MCF 10A (cell line): ENCODE measurements at regions not wholly inside any gene's neighbourhood (a gene's known extent, or its start where the extent isn't known, plus 50 kb on each side); places are given as distances from the start of the nearest gene placed in this dataset.

Experiments
- BruUV-seq: library from RNA; stranded (reverse); fragments of 400-500 nt; replicated peaks from 2 replicates; lab custom pipeline; 2021; lab: Mats Ljungman, UMichigan
- CTCF ChIA-PET: fragments of 300-600 bp; sonication (Branson Sonifier 250); formaldehyde crosslinking; extraction: SDS; loops from one replicate; lab custom pipeline; 2021; ENCODE audit warnings: antibody characterized with exemption, inconsistent platforms; lab: Yijun Ruan, JAX
- POLR2A ChIA-PET: fragments of 300-600, 350-650 bp; sonication (Branson Sonifier 250); formaldehyde crosslinking; extraction: SDS; loops from one replicate; lab custom pipeline; 2020; ENCODE audit warnings: antibody characterized with exemption, inconsistent platforms; lab: Yijun Ruan, JAX
- DNase-seq: peaks from one replicate; pipeline ENCODE4 v3.0.0-alpha.2; 2018; ENCODE audit not compliant: unreplicated experiment
- H3K27ac Mint-ChIP-seq: one replicate; pipeline ENCODE4 v1.8.0; 2022; ENCODE audit warnings: mild to moderate bottlenecking, low read depth, mixed read lengths; ENCODE audit not compliant: unreplicated experiment
- H3K27me3 Mint-ChIP-seq: one replicate; pipeline ENCODE4 v1.8.0; 2022; ENCODE audit warnings: mixed read lengths; ENCODE audit not compliant: insufficient read depth, unreplicated experiment
- H3K36me3 Mint-ChIP-seq: one replicate; pipeline ENCODE4 v1.8.0; 2022; ENCODE audit warnings: mild to moderate bottlenecking, moderate library complexity, mixed read lengths; ENCODE audit not compliant: insufficient read depth, unreplicated experiment
- H3K4me1 Mint-ChIP-seq: one replicate; pipeline ENCODE4 v1.8.0; 2022; ENCODE audit warnings: mixed read lengths; ENCODE audit not compliant: insufficient read depth, unreplicated experiment
- H3K4me3 Mint-ChIP-seq: one replicate; pipeline ENCODE4 v1.8.0; 2022; ENCODE audit warnings: mild to moderate bottlenecking, moderate library complexity, mixed read lengths; ENCODE audit not compliant: unreplicated experiment
- H3K9me3 Mint-ChIP-seq: one replicate; pipeline ENCODE4 v1.8.0; 2022; ENCODE audit warnings: mixed read lengths; ENCODE audit not compliant: unreplicated experiment
- intact Hi-C: fragments of 100-400 bp; cut with micrococcal nuclease; formaldehyde crosslinking; loops from 2 replicates; pipeline ENCODE4 v1.14.1; 2022
- TF ChIP-seq, protein P1 (sequence below): fragments of 200-600 bp; IDR thresholded peaks from one replicate; pipeline ENCODE4 v1.8.0; 2022; ENCODE audit warnings: antibody characterized with exemption, mild to moderate bottlenecking; ENCODE audit not compliant: unreplicated experiment

DNA sequence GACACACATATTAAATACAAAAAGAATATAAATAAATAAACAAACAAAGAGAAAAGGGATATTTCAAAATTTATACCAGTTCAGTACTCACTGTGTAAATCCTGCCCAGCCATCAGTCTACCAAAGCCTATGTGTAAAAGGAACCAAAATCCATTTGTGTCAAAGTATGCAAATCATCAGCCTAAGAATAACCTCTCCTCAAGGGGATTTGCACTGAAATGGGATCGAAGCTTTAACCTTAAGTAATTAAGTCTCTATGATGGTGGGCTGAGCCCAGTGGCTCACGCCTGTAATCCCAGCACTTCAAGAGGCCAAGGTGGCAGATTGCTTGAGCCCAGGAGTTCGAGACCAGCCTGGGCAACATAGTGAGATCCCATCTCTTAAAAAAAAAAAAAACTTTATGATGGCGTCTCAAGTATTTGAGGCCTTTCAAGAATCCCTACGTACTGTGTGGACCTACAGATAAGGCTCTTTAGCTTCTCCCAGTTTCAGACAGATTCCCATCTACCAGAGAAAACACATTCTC lies 57.8 kb upstream of the METAP2 start:
- no TSS peak for BruUV-seq
- no peak for DNase-seq
- Mint-ChIP-seq H3K9me3 (no peaks in the 10 kb centered on the region), H3K4me3 (no peak overlapping the region), H3K4me1 (no peaks in the 10 kb centered on the region), H3K36me3 (no peaks in the 10 kb centered on the region), H3K27ac (no peak overlapping the region), H3K27me3 (no peaks in the 10 kb centered on the region)
- CTCF ChIA-PET = interaction anchor here (0.7 kb wide), 1 partner anchor 568 kb away, joined by 4 read pairs; no protein-coding TSS in a partner anchor
- POLR2A ChIA-PET = interaction anchor here (0.8 to 2.0 kb wide), 2 partner anchors 19 to 26 kb away, joined by 3 to 5 read pairs; no protein-coding TSS in a partner anchor
- intact Hi-C loops = loop anchor here (10.0 kb wide), 1 partner anchor 1601 kb away; no protein-coding TSS in a partner anchor
- TF ChIP-seq, protein P1, sequence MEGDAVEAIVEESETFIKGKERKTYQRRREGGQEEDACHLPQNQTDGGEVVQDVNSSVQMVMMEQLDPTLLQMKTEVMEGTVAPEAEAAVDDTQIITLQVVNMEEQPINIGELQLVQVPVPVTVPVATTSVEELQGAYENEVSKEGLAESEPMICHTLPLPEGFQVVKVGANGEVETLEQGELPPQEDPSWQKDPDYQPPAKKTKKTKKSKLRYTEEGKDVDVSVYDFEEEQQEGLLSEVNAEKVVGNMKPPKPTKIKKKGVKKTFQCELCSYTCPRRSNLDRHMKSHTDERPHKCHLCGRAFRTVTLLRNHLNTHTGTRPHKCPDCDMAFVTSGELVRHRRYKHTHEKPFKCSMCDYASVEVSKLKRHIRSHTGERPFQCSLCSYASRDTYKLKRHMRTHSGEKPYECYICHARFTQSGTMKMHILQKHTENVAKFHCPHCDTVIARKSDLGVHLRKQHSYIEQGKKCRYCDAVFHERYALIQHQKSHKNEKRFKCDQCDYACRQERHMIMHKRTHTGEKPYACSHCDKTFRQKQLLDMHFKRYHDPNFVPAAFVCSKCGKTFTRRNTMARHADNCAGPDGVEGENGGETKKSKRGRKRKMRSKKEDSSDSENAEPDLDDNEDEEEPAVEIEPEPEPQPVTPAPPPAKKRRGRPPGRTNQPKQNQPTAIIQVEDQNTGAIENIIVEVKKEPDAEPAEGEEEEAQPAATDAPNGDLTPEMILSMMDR = no peak

DNA sequence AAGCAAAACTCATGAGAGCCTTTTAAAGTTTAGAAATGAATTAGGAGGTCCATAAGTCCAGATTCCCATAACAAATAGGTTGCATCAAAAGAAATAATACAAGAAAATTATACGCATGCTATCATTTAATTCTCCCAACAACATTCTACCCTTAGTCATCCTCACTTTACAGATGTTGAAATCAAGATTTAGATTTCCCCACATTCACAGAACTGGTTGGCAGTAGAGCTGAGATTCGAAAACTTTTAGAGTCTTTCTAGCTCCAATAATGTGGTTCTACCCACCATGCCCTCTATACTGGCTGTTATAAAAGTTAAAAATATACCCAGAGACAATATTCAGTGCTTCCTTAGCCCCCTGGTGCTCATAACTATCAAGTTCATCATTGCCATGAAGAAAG lies 56.6 kb upstream of the METAP2 start:
- H3K27me3 Mint-ChIP-seq = no peaks in the 10 kb centered on the region
- ChIA-PET CTCF (interaction anchor here (0.6 kb wide), 1 partner anchor 45 kb away, joined by 3 read pairs; no protein-coding TSS in a partner anchor), POLR2A (interaction anchor here (2.0 kb wide), 1 partner anchor 20 kb away, joined by 5 read pairs; no protein-coding TSS in a partner anchor)
- no peaks in the 10 kb centered on the region for H3K4me1 Mint-ChIP-seq
- DNase-seq = no peak
- no peak overlapping the region for H3K4me3 Mint-ChIP-seq
- H3K27ac Mint-ChIP-seq = no peak overlapping the region
- no peaks in the 10 kb centered on the region for H3K9me3 Mint-ChIP-seq
- intact Hi-C loops = loop anchor here (10.0 kb wide), 1 partner anchor 1603 kb away; no protein-coding TSS in a partner anchor
- BruUV-seq = no TSS peak
- TF ChIP-seq, protein P1 = no peak
- no peaks in the 10 kb centered on the region for H3K36me3 Mint-ChIP-seq

DNA sequence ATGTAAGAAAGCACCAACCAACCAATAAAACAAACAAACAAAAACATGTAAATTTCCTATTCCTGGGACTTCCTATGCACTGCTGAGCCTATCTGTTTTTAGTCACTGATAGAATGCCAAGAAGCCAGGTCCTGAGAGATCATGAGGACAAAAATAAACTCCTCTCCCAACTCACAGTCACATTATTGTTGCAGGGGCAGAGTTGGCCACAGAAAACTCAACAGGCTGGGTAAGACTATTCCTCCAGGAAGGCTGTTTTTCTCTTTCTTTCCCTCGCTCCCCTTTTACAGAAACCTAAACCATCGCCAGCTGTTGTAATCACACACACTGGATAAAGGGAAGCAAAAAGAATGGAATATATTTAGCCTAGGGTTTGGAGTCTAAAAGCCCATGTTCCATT lies 55.8 kb upstream of the METAP2 start:
- H3K27ac Mint-ChIP-seq = no peak overlapping the region
- no TSS peak for BruUV-seq
- intact Hi-C loops = loop anchor here (10.0 kb wide), 1 partner anchor 1603 kb away; no protein-coding TSS in a partner anchor

More for the DNA sequence above, 55.8 kb upstream of the METAP2 start:
- Mint-ChIP-seq H3K36me3 (no peaks in the 10 kb centered on the region), H3K4me1 (no peaks in the 10 kb centered on the region), H3K9me3 (no peaks in the 10 kb centered on the region), H3K4me3 (no peak overlapping the region), H3K27me3 (no peaks in the 10 kb centered on the region)
- ChIA-PET POLR2A (interaction anchor here (0.6 kb wide), 1 partner anchor 57 kb away, joined by 3 read pairs; no protein-coding TSS in a partner anchor), CTCF (no interaction called here)
- DNase-seq = no peak
- TF ChIP-seq, protein P1 = no peak
